ENCODE measurements at regions not wholly inside any gene's neighbourhood (a gene's known extent, or its start where the extent isn't known, plus 50 kb on each side); places are given as distances from the start of the nearest gene placed in this dataset.

GRCh38 chr6:131419702-131420101 is 153.3 kb upstream of the ARG1 start:
- no peak overlapping the region for H2AK5ac ChIP-seq (ENCODE audit: low read depth, low read length)
- no TSS peak for BruUV-seq (replicated peaks)
- POLR2A ChIA-PET (ENCODE audit: unreplicated experiment) = no interaction called here

More at GRCh38 chr6:131419702-131420101, 153.3 kb upstream of the ARG1 start:
- Histone ChIP-seq H3K79me1 (ENCODE audit: low read depth in 1 of 2, low read length in 2 of 2) (no peaks in the 10 kb centered on the region), H4K5ac (ENCODE audit: low read depth, low read length) (no peak overlapping the region), H3K27me3 (ENCODE audit: control insufficient read depth, insufficient read depth, low read length) (peaks cover 7% of the 10 kb centered on the region), H3K4me2 (ENCODE audit: low read depth, low read length) (no peak overlapping the region), H4K8ac (ENCODE audit: low read depth in 2 of 2, low read length in 2 of 2) (no peak overlapping the region), H2BK120ac (ENCODE audit: low read depth, low read length) (no peak overlapping the region), H4K20me1 (ENCODE audit: insufficient read depth, low read length) (no peaks in the 10 kb centered on the region), H3K27ac (ENCODE audit: insufficient read depth, low read length) (no peak overlapping the region), H3K9ac (ENCODE audit: low read depth, low read length) (no peak overlapping the region), H3K56ac (ENCODE audit: extremely low read depth, insufficient read depth, low read length) (no peak overlapping the region), H3K4me1 (ENCODE audit: control insufficient read depth, insufficient read depth, low read length) (no peaks in the 10 kb centered on the region), H2AFZ (replicated peaks; ENCODE audit: low read length, poor library complexity) (no peak overlapping the region), H3K14ac (replicated peaks; ENCODE audit: low read depth, low read length) (no peak overlapping the region), H3K9me3 (ENCODE audit: control insufficient read depth, insufficient read depth, low read length) (no peaks in the 10 kb centered on the region), H3K23ac (ENCODE audit: low read depth, low read length) (no peak overlapping the region), H3K4ac (ENCODE audit: low read depth, low read length) (no peak overlapping the region), H2BK15ac (ENCODE audit: low read depth, low read length) (no peak overlapping the region), H3K36me3 (ENCODE audit: control insufficient read depth, insufficient read depth, low read length) (no peaks in the 10 kb centered on the region), H2AK9ac (replicated peaks; ENCODE audit: low read depth, low read length, poor library complexity) (no peak overlapping the region), H3K9me1 (ENCODE audit: insufficient read depth, low read length) (no peaks in the 10 kb centered on the region), H3K4me3 (ENCODE audit: insufficient read depth, low read depth, low read length) (no peak overlapping the region), H3K18ac (ENCODE audit: low read depth, low read length) (no peak overlapping the region), H2BK5ac (ENCODE audit: low read depth, low read length, poor library complexity, severe bottlenecking) (no peak overlapping the region), H2BK20ac (ENCODE audit: low read depth, low read length) (no peak overlapping the region), H4K91ac (ENCODE audit: insufficient read depth, low read depth, low read length) (no peak overlapping the region)
- intact Hi-C loops (cut with micrococcal nuclease) = no loop called here
- CTCF ChIA-PET = no interaction called here
- no CpG with 5 or more reads among the region's 1 CpG for WGBS, 2 experiments (ENCODE audit: extremely low coverage in 2 of 2, insufficient read length in 1 of 2)
- ATAC-seq (ENCODE audit: low read depth) (no peak), DNase-seq (no peak)
- in situ Hi-C loops (cut with MboI; ENCODE audit: low sequenced_read_pairs) = no loop called here
- dilution Hi-C loops (cut with HindIII; ENCODE audit: low sequenced_read_pairs, unreplicated experiment) = no loop called here
- TF ChIP-seq USF2 (IDR thresholded peaks at IDR 0.05; ENCODE audit: low read depth, low read length) = no peak
- no peak for TF ChIP-seq MAFK (IDR thresholded peaks at IDR 0.05; ENCODE audit: low read depth, low read length)
- no peak for TF ChIP-seq NFE2L2 (IDR thresholded peaks at IDR 0.05; ENCODE audit: low read depth, low read length)
- TF ChIP-seq SMC3 (IDR thresholded peaks at IDR 0.05; ENCODE audit: low read depth, low read length) = no peak
- no peak for TF ChIP-seq MXI1 (IDR thresholded peaks at IDR 0.05; ENCODE audit: borderline replicate concordance, low read depth, low read length)
- no peak for TF ChIP-seq MAZ (IDR thresholded peaks at IDR 0.05; ENCODE audit: borderline replicate concordance, low read depth, low read length)
- no peak for TF ChIP-seq CEBPB (IDR thresholded peaks at IDR 0.05; ENCODE audit: low read depth, low read length)
- TF ChIP-seq RFX5 (IDR thresholded peaks at IDR 0.05; ENCODE audit: low read depth, low read length) = no peak
- no peak for TF ChIP-seq RAD21 (IDR thresholded peaks at IDR 0.05; ENCODE audit: low read length)
- TF ChIP-seq CTCF (conservative IDR thresholded peaks at IDR 0.05; ENCODE audit: low read depth, low read length) = no peak
- TF ChIP-seq POLR2A (IDR thresholded peaks at IDR 0.05; ENCODE audit: low read depth, low read length) = no peak
- no peak for TF ChIP-seq RCOR1 (IDR thresholded peaks at IDR 0.05; ENCODE audit: insufficient replicate concordance, low read length)
- TF ChIP-seq ELK1 (IDR thresholded peaks at IDR 0.05; ENCODE audit: borderline replicate concordance, low read depth, low read length) = no peak
- TF ChIP-seq CHD1 (IDR thresholded peaks at IDR 0.05; ENCODE audit: low read depth, low read length) = no peak
- TF ChIP-seq BHLHE40 (IDR thresholded peaks at IDR 0.05; ENCODE audit: low read depth, low read length) = no peak
- TF ChIP-seq FOS (IDR thresholded peaks at IDR 0.05; ENCODE audit: low read depth, low read length) = no peak
